HCT116 (cell line): ENCODE measurements at regions not wholly inside any gene's neighbourhood (a gene's known extent, or its start where the extent isn't known, plus 50 kb on each side); places are given as distances from the start of the nearest gene placed in this dataset.

ENCODE experiments used
- ATAC-seq: fragments of 200-7000 bp; cut with Tn5 transposase; 2 replicates; pipeline ENCODE4 v1.9.1; 2020; ENCODE audit warnings: mild to moderate bottlenecking, moderate library complexity
- BruUV-seq: library from RNA; stranded (reverse); fragments of 400-500 nt; replicated peaks from 2 replicates; lab custom pipeline; 2021; lab: Mats Ljungman, UMichigan
- CTCF ChIA-PET: fragments of 300-600 bp; sonication (Branson Sonifier 250); formaldehyde crosslinking; loops from one replicate; lab custom pipeline; 2021; ENCODE audit warnings: antibody characterized with exemption; lab: Charles Lee
- POLR2A ChIA-PET: fragments of 300-600, 350-600 bp; sonication (Branson Sonifier 250); formaldehyde crosslinking; loops from one replicate; lab custom pipeline; 2021; ENCODE audit warnings: antibody characterized with exemption; lab: Charles Lee
- RAD21 ChIA-PET, 2 experiments: fragments of 300-600 bp; sonication (Branson Sonifier 250); formaldehyde crosslinking; loops; one replicate each; lab custom pipeline; 2023; ENCODE audit warnings: low total read pairs in 2 of 2; ENCODE audit not compliant: uncharacterized antibody in 2 of 2, unreplicated experiment in 2 of 2, low non-redundant PET in 1 of 2; lab: Charles Lee
- DNase-seq: peaks from one replicate; pipeline ENCODE4 v3.0.0-alpha.2; 2010; ENCODE audit warnings: low read depth, low spot score
- H2AFZ ChIP-seq: fragments of 200-600 bp; shearing (Covaris generic), sonication (generic); 2 replicates; pipeline ENCODE4 v1.6.1; 2017; ENCODE audit warnings: low read depth, mixed run types, mixed read lengths, antibody characterized with exemption, low read length; ENCODE audit not compliant: poor library complexity, severe bottlenecking
- H3K27ac ChIP-seq: 2 replicates; pipeline ENCODE4 v1.5.1; 2012; ENCODE audit warnings: low read depth, low read length
- H3K27me3 ChIP-seq: fragments of 200-600 bp; sonication (generic); 2 replicates; pipeline ENCODE4 v1.6.1; 2016; ENCODE audit warnings: mixed run types, low read length, mixed read lengths; ENCODE audit not compliant: insufficient read depth
- H3K36me3 ChIP-seq, 2 experiments: fragments of 200-500 bp in 1 of 2; fragments of 200-600 bp in 1 of 2; sonication (Bioruptor generic) in 1 of 2; sonication (generic) in 1 of 2; 2 replicates each; pipeline versions ENCODE4 v1.5.1 to v1.6.1; 2014 to 2016; ENCODE audit warnings: low read length in 2 of 2, inconsistent platforms in 1 of 2, mixed read lengths in 1 of 2, mixed run types in 1 of 2; ENCODE audit not compliant: insufficient read depth in 2 of 2, control insufficient read depth in 1 of 2
- H3K4me1 ChIP-seq, 2 experiments: fragments of 200-600 bp in 1 of 2; sonication (generic) in 1 of 2; 2 replicates each; pipeline versions ENCODE4 v1.5.1 to v1.6.1; 2012 to 2017; ENCODE audit warnings: low read length in 2 of 2, inconsistent platforms in 1 of 2, mild to moderate bottlenecking in 1 of 2, mixed read lengths in 1 of 2, mixed run types in 1 of 2, moderate library complexity in 1 of 2; ENCODE audit not compliant: insufficient read depth in 2 of 2, control insufficient read depth in 1 of 2
- H3K4me2 ChIP-seq: fragments of 200-600 bp; sonication (generic); 2 replicates; pipeline ENCODE4 v1.6.1; 2017; ENCODE audit warnings: mixed run types, low read length, mixed read lengths
- H3K4me3 ChIP-seq, 2 experiments: fragments of 200-600 bp in 1 of 2; sonication (generic) in 1 of 2; replicated peaks in 1 of 2; 2 replicates each; pipeline ENCODE4 v1.5.1; 2011 to 2016; ENCODE audit warnings: low read length in 2 of 2, control low read depth in 1 of 2, low read depth in 1 of 2, mild to moderate bottlenecking in 1 of 2, mixed read lengths in 1 of 2, mixed run types in 1 of 2
- H3K79me2 ChIP-seq: fragments of 200-600 bp; sonication (generic); 2 replicates; pipeline ENCODE4 v1.6.1; 2017; ENCODE audit warnings: mild to moderate bottlenecking, mixed run types, low read length, moderate library complexity, mixed read lengths; ENCODE audit not compliant: insufficient read depth
- H3K9ac ChIP-seq: fragments of 200-600 bp; sonication (generic); 2 replicates; pipeline ENCODE4 v1.6.1; 2016; ENCODE audit warnings: low read length, mixed read lengths
- H3K9me2 ChIP-seq: fragments of 200-600 bp; sonication (generic), shearing (Covaris generic); 2 replicates; pipeline ENCODE4 v1.6.1; 2017; ENCODE audit warnings: mixed run types, mild to moderate bottlenecking, moderate library complexity; ENCODE audit not compliant: insufficient read depth
- H3K9me3 ChIP-seq, 2 experiments: fragments of 200-500 bp in 1 of 2; fragments of 200-600 bp in 1 of 2; sonication (Bioruptor generic) in 1 of 2; sonication (generic) in 1 of 2; 2 replicates each; pipeline ENCODE4 v1.6.1; 2014 to 2017; ENCODE audit warnings: low read length in 2 of 2, mixed read lengths in 2 of 2, inconsistent platforms in 1 of 2, low read depth in 1 of 2, mild to moderate bottlenecking in 1 of 2, mixed run types in 1 of 2, moderate library complexity in 1 of 2; ENCODE audit not compliant: control insufficient read depth in 1 of 2, insufficient read depth in 1 of 2
- H4K20me1 ChIP-seq: fragments of 200-600 bp; sonication (generic), shearing (Covaris generic); 2 replicates; pipeline ENCODE4 v1.6.1; 2017; ENCODE audit warnings: mixed run types, mild to moderate bottlenecking, moderate library complexity; ENCODE audit not compliant: insufficient read depth
- EZH2phosphoT487 ChIP-seq: fragments of 200-600 bp; IDR thresholded peaks from 2 replicates; pipeline ENCODE4 v1.6.1; 2018; ENCODE audit warnings: antibody characterized with exemption, borderline replicate concordance
- REST ChIP-seq: IDR thresholded peaks from 2 replicates; pipeline ENCODE4 v1.6.1; 2012; ENCODE audit warnings: low read depth
- ZBTB33 ChIP-seq: IDR thresholded peaks from 2 replicates; pipeline ENCODE4 v1.6.1; 2011; ENCODE audit warnings: mild to moderate bottlenecking, low read length, moderate library complexity; ENCODE audit not compliant: insufficient replicate concordance; ENCODE audit errors: extremely low read depth
- ZFX ChIP-seq: fragments of 450-650 bp; IDR thresholded peaks from 2 replicates; pipeline ENCODE4 v1.6.1; 2017
- intact Hi-C: fragments of 100-400 bp; cut with micrococcal nuclease; formaldehyde crosslinking; loops from 2 replicates; pipeline ENCODE4 v1.10.0; 2022

DNA sequence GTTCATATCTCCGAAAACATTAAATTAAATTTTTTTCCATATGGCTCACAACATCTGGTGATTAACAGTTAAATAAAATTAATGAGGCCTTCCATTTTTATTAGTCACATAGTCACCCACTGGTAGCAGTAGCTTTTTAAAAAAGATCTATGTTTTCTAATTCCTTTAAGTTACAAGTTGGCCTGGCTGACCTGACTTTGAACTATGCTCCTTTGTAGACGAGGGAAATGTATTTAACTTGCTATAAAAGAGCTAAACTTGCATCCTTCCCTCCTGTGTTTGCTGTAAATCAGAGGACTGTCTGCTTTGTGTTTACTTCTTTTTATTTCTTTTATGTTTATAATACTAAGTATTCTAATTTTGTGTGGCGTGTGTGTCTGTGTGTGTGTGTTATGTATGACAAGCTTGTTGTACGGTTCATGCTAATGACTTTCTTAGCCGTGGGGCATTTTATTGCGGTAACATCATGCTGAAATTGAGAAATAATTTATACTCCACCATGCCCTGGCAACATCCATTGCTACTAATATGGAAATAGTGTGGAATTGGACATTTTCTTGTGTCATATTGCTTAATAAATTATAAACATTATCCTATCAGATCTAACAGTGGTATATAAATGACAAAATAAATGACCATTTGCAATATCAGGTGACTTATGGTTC lies 241.7 kb downstream of the SNCA start:
- ChIA-PET POLR2A (no interaction called here), RAD21 (no interaction called here), CTCF (interaction anchor here (1.0 kb wide), 1 partner anchor 8 kb away, joined by 3 read pairs; no protein-coding TSS in a partner anchor)
- no peaks in the 10 kb centered on the region for H4K20me1 ChIP-seq
- ATAC-seq (no peak), DNase-seq (no peak)
- H3K4me2 ChIP-seq, result no peak overlapping the region
- no peaks in the 10 kb centered on the region for H3K79me2 ChIP-seq
- no peaks in the 10 kb centered on the region for H3K9me3 ChIP-seq
- H3K9me2 ChIP-seq, result no peaks in the 10 kb centered on the region
- TF ChIP-seq ZFX (no peak), EZH2phosphoT487 (no peak), REST (no peak), ZBTB33 (no peak)
- no peaks in the 10 kb centered on the region for H3K27me3 ChIP-seq
- H3K27ac ChIP-seq, result no peak overlapping the region
- no peak overlapping the region for H3K4me3 ChIP-seq
- H2AFZ ChIP-seq, result no peak overlapping the region
- H3K9ac ChIP-seq, result no peak overlapping the region
- intact Hi-C loops, result loop anchor here (5.0 kb wide), 1 partner anchor 307 kb away; no protein-coding TSS in a partner anchor
- no peaks in the 10 kb centered on the region for H3K36me3 ChIP-seq
- H3K4me1 ChIP-seq, result no peaks in the 10 kb centered on the region
- no TSS peak for BruUV-seq
